ENCODE measurements at regions not wholly inside any gene's neighbourhood (a gene's known extent, or its start where the extent isn't known, plus 50 kb on each side); places are given as distances from the start of the nearest gene placed in this dataset.

DNA sequence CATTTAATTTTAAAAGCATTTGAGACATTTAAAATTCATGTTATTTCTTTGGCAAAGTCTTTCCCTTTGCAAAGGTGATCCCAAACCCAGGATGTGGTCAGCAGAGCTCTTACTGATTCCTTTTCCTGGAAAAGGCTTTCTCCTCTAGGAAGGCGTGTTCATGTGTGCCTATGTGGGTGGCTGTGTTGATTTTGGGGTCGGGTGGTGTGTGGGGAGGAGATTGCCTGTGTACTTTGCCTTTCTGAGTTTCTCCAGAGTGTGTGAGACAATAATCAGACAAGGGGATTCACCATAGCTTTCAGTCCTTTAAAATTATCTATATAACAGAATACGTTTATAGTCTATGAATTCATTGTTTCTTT, 173.2 kb downstream of the SOCS6 start:
- Histone ChIP-seq H3K9ac (no peak overlapping the region), H3K27ac (no peak overlapping the region)

DNA sequence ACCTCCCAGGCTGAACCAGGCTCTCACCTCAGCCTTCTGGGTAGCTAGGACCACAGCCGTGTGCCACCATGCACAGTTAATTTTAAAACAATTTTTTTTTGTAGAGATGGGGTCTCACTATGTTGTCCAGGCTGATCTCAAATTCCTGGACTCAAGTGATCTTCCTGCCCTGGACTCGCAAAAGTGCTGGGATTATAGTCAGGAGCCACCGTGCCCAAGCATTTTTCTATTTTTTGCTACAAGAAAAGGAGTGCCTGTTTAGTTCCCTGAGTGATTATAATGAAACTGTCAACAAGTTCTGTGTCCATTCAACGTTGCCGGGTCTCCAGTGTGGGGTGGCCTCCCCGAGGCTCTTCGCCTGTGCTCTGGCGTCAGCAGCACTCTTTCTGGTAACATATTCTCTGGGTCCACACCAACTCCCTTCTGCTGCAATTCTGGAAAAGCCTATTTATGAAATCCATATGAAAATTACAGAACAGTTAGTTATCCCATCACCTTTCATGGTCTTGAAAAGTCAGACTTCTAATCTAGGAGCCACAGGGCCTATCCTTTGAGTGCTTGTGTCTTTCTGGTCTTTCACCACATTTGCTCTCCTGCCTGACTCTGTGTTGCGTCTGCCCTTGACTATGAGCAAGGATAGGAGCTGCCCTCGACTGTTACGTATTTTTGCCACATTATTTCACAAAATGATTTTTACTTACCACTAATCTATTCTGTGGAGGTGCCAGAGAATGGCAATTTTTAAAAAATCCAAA, 172.7 kb downstream of the SOCS6 start:
- peaks cover 9% of the 10 kb centered on the region for H3K4me1 ChIP-seq
- no peak overlapping the region for H3K9ac ChIP-seq
- no peak overlapping the region for H3K4me3 ChIP-seq
- H4K20me1 ChIP-seq: no peaks in the 10 kb centered on the region
- no peaks in the 10 kb centered on the region for H3K27me3 ChIP-seq
- H3K27ac ChIP-seq: no peak overlapping the region
- no peaks in the 10 kb centered on the region for H3K9me3 ChIP-seq
- no peaks in the 10 kb centered on the region for H3K36me3 ChIP-seq
- H3K4me2 ChIP-seq: no peak overlapping the region
- no peak for TF ChIP-seq Cebpa-rat (IDR thresholded peaks at IDR 0.05)

More for the DNA sequence above, 173.2 kb downstream of the SOCS6 start:
- H3K4me2 ChIP-seq: no peak overlapping the region
- H3K9me3 ChIP-seq: no peaks in the 10 kb centered on the region
- H3K4me3 ChIP-seq: no peak overlapping the region
- H3K4me1 ChIP-seq: peaks cover 9% of the 10 kb centered on the region
- H4K20me1 ChIP-seq: no peaks in the 10 kb centered on the region
- no peaks in the 10 kb centered on the region for H3K27me3 ChIP-seq
- TF ChIP-seq Cebpa-rat (IDR thresholded peaks at IDR 0.05): no peak
- H3K36me3 ChIP-seq: no peaks in the 10 kb centered on the region

DNA sequence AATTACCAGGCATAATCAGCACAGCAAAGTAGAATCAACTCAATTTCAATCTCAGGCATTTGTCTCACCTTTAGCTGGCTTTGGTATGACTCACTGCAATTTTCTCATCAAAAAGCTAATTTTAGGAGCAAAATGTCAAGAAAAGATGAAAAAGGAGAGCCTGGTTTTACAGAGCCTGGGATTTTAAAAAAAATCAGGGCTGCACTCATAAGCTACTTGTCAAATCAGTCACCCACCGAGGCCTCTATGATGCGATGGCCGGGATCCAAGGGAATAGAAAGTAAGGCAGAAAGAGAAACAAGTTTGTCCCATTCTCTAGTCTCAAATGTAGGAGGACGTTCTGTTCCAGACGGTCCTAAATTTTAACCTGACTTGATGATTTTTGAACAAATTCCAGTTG, 170.9 kb downstream of the SOCS6 start:
- Histone ChIP-seq H3K9ac (no peak overlapping the region), H3K4me2 (no peak overlapping the region), H3K9me3 (no peaks in the 10 kb centered on the region), H3K4me1 (peaks cover 7% of the 10 kb centered on the region), H3K27me3 (no peaks in the 10 kb centered on the region), H3K36me3 (no peaks in the 10 kb centered on the region), H4K20me1 (no peaks in the 10 kb centered on the region), H3K27ac (no peak overlapping the region), H3K4me3 (no peak overlapping the region)
- no peak for TF ChIP-seq Cebpa-rat (IDR thresholded peaks at IDR 0.05)

DNA sequence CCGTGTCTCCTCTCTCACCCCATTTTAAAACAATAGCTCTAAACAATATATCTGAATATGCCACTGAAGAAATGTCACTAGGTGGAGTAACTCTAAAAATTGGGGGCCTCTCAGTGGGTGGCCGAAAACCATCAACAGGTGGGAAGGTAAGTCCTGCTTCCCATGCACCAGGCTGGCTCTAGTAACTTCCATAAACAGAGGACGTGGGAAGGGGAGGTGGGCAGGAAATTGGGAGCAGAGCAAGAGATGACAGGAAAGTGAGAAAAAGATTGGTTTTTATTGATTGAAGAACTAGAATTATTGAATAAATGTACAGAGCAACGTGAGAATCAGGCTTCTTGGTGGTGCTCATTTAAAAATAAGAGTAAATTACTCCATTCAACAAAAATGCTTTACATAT, 170.4 kb downstream of the SOCS6 start:
- Histone ChIP-seq H3K9ac (no peak overlapping the region), H3K27me3 (no peaks in the 10 kb centered on the region), H3K36me3 (no peaks in the 10 kb centered on the region), H3K4me2 (no peak overlapping the region), H3K4me1 (peaks cover 2% of the 10 kb centered on the region), H4K20me1 (no peaks in the 10 kb centered on the region), H3K4me3 (no peak overlapping the region), H3K9me3 (no peaks in the 10 kb centered on the region), H3K27ac (no peak overlapping the region)
- no peak for TF ChIP-seq Cebpa-rat (IDR thresholded peaks at IDR 0.05)

DNA sequence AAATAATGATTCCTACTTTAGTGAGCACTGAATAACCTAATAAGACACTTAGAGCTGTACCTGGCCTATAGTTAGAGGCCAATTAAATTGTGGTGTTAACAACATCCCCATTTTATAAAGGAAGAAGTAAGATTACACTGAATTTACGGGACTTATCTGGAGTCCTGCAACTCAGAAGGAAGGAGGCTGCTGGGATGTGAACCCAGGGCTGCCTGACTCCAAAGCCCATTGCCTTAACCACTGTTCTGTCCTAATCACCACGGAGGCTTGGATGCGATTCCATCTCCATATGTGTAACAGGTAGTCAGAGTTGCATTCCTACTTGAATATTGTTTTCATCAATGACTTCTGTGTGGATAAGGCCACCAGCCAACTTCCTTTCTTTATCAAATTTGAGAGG, 168.9 kb downstream of the SOCS6 start:
- TF ChIP-seq Cebpa-rat (IDR thresholded peaks at IDR 0.05): no peak
- Histone ChIP-seq H4K20me1 (no peaks in the 10 kb centered on the region), H3K4me1 (no peaks in the 10 kb centered on the region), H3K4me3 (no peak overlapping the region), H3K27me3 (no peaks in the 10 kb centered on the region), H3K4me2 (no peak overlapping the region), H3K36me3 (no peaks in the 10 kb centered on the region), H3K9me3 (no peaks in the 10 kb centered on the region), H3K27ac (no peak overlapping the region), H3K9ac (no peak overlapping the region)

DNA sequence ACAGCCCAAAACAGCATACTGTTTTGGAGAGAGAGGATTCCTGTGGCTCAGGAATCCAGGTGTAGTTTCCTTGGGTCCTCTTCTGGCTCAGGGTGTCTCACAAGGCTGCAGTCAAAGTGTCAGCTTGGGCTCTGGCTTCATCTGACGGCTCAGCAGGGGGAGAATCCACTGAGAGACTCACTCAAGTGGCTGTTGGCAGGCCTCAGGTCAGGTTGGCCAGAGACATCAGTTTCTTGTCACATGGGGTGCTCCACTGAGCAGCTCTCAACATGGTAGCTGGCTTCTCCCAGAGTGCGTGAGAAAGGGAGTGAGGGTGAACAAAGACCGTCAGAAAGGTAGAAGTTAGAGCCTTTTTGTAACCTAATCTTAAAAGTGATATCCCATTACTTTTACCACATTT, 168.4 kb downstream of the SOCS6 start:
- H3K4me3 ChIP-seq: no peak overlapping the region
- TF ChIP-seq Cebpa-rat (IDR thresholded peaks at IDR 0.05): no peak
- no peak overlapping the region for H3K4me2 ChIP-seq

DNA sequence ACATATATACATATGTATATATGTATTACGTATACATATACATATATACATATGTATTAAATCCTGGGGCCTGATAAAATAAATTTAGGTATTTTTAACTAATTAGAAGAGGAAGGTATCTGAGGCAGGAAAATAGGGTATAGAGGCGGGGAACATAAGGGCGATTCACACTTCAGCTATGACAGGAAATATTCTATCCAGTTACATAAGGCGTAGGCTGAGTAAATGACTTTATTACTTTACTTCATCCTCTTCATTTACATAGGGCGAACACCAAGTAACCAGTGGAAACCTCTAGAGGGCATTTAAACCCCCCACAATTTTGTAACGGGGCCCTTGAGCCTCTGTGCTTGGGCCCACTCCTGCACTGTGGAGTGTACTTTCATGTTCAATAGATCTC, 167.5 kb downstream of the SOCS6 start:
- H3K4me1 ChIP-seq: no peaks in the 10 kb centered on the region
- TF ChIP-seq Cebpa-rat (IDR thresholded peaks at IDR 0.05): no peak
- H3K4me2 ChIP-seq: no peak overlapping the region
- no peak overlapping the region for H3K9ac ChIP-seq
- no peaks in the 10 kb centered on the region for H3K9me3 ChIP-seq
- H3K27ac ChIP-seq: no peak overlapping the region
- H3K36me3 ChIP-seq: no peaks in the 10 kb centered on the region
- H3K4me3 ChIP-seq: no peak overlapping the region
- H4K20me1 ChIP-seq: no peaks in the 10 kb centered on the region
- H3K27me3 ChIP-seq: no peaks in the 10 kb centered on the region

More for the DNA sequence above, 168.4 kb downstream of the SOCS6 start:
- H3K27me3 ChIP-seq: no peaks in the 10 kb centered on the region
- no peaks in the 10 kb centered on the region for H3K9me3 ChIP-seq
- H3K27ac ChIP-seq: no peak overlapping the region
- H3K9ac ChIP-seq: no peak overlapping the region
- no peaks in the 10 kb centered on the region for H3K36me3 ChIP-seq
- no peaks in the 10 kb centered on the region for H3K4me1 ChIP-seq
- no peaks in the 10 kb centered on the region for H4K20me1 ChIP-seq

DNA sequence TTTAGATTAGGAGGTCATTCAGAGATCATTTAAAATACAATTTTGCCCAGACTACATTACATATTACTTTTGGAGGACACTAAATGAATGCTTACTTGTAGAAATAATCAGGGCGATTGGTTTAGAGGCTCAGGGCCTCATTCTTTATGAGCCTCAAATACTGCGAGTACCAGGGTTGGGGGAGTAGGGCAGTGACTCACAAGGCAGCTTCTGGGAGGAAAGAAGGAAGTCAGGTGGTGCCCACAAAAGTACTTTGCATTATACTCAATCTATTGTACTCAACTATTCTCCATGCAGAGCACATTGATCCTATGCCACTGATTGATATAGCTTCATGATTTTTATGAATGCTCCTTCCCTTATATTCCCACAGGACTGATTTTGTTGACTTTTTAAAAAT, 166.9 kb downstream of the SOCS6 start:
- TF ChIP-seq Cebpa-rat (IDR thresholded peaks at IDR 0.05): no peak
- no peaks in the 10 kb centered on the region for H3K36me3 ChIP-seq
- H3K9ac ChIP-seq: no peak overlapping the region
- no peak overlapping the region for H3K4me3 ChIP-seq
- no peaks in the 10 kb centered on the region for H3K27me3 ChIP-seq
- no peak overlapping the region for H3K27ac ChIP-seq
- H4K20me1 ChIP-seq: no peaks in the 10 kb centered on the region
- no peaks in the 10 kb centered on the region for H3K4me1 ChIP-seq
- no peaks in the 10 kb centered on the region for H3K9me3 ChIP-seq
- no peak overlapping the region for H3K4me2 ChIP-seq

DNA sequence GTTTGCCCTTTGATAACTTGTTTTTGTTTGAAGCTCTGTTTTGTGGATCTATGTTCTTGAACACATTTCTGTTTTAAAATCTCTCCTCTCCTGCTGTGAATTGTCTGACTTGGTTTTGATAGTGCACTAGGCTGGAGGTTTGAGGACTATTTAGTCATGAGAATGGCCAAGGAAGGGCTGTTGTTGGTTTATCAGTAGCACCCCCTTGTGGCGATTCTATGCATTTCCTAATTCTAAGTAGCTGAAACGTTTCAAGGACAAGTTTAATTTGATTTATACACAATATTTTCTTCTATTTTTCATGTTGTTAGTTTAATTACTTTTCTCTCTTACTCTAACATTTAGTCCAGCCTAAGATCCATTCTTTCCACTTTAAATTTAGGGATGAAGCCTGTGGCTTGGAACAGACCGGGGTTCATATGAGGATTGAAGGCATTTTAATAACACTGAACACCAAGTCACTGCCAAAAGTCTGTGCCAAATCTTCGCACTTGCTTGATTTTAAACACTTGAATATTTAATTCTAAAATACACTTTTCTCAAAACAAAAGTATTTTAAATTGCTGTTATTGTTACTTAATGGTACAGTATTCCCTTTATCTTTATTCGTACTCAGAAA, 166.0 kb downstream of the SOCS6 start:
- Histone ChIP-seq H4K20me1 (no peaks in the 10 kb centered on the region), H3K27ac (no peak overlapping the region), H3K4me3 (no peak overlapping the region), H3K4me1 (no peaks in the 10 kb centered on the region), H3K9ac (no peak overlapping the region), H3K27me3 (no peaks in the 10 kb centered on the region), H3K36me3 (no peaks in the 10 kb centered on the region), H3K9me3 (no peaks in the 10 kb centered on the region), H3K4me2 (no peak overlapping the region)
- TF ChIP-seq Cebpa-rat (IDR thresholded peaks at IDR 0.05): no peak

DNA sequence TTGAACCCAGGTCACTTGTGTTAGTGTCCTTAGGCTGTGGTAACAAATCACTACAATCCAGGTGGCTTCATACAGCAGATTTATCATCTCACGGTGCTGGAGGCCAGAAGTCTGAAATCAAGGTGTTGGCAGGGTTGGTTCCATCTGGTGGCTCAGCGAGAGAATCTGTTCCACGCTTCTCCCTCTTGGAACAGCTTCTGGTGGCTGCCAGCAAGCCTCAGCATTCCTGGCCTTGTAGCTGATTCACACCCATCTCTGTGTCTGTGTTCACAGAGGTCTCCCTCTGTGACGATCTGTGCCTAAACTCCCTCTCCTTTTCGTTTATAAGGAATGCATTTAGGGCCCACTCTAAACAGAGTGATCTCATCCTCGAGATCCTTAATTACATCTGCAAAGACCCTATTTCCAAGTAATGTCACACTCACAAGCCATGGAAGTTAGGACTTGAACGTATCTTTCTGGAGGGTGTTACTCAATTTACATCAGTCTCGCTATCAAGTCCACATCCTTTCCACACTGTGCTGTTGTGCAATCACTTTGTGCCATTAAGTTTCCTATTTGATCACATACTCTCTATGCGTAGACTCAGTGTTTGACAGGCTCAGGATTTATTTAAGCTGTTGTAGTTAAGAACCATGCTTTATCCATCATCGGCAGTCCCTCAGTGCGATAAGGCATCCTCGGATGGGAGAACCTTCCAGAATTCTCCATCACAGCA, 164.4 kb downstream of the SOCS6 start:
- H3K4me1 ChIP-seq: no peaks in the 10 kb centered on the region
- H3K27me3 ChIP-seq: no peaks in the 10 kb centered on the region
- no peaks in the 10 kb centered on the region for H4K20me1 ChIP-seq
- no peaks in the 10 kb centered on the region for H3K9me3 ChIP-seq
- H3K36me3 ChIP-seq: no peaks in the 10 kb centered on the region
- peak; percentile 24; the same call in 1 of the 2 replicates for TF ChIP-seq Cebpa-rat (IDR thresholded peaks at IDR 0.05)
- no peak overlapping the region for H3K4me3 ChIP-seq
- no peak overlapping the region for H3K4me2 ChIP-seq
- H3K9ac ChIP-seq: no peak overlapping the region
- H3K27ac ChIP-seq: no peak overlapping the region

All from BLaER1 (cell line).